ENCODE measurements at regions not wholly inside any gene's neighbourhood (a gene's known extent, or its start where the extent isn't known, plus 50 kb on each side); places are given as distances from the start of the nearest gene placed in this dataset.

DNA sequence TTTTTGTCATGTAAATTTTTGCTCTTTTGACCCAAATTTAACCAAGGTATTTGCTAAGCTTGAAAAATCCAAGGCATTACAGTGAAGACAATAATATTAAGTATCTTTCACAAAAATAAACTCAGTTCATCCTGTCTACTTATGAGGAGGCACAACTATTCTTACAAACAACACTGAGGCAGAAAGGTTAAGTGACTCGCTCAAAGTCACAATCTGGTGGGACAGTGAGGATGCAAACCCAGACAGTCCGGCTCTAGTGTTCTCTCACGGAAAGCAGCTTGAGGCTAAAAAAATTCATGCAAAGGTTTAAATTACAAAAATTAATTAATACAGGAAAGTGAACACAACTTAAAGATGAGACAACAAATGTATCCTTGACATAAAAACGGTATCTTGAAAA lies 125.3 kb downstream of the SIPA1L2 start:
- Histone ChIP-seq H3K4me3 (no peak overlapping the region), H3K36me3 (no peaks in the 10 kb centered on the region), H3K4me1 (peaks cover 10 to 61% (median 33%) of the 10 kb centered on the region in 9 donors), H3K9me3 (no peaks in the 10 kb centered on the region), H3K27ac (no peak overlapping the region), H3K27me3 (no peaks in the 10 kb centered on the region)
- no peak for TF ChIP-seq CTCF (IDR thresholded peaks at IDR 0.05)
- DNase-seq (no peak), ATAC-seq (no peak)
- 96 to 97% methylated on average over 4 of the region's 4 CpGs for whole genome bisulfite sequencing, 2 donors
- intact Hi-C loops (cut with DNase I), result loop anchor here in 1 of 10 donors (10.0 kb wide), 1 partner anchor 120 kb away; no protein-coding TSS in a partner anchor

DNA sequence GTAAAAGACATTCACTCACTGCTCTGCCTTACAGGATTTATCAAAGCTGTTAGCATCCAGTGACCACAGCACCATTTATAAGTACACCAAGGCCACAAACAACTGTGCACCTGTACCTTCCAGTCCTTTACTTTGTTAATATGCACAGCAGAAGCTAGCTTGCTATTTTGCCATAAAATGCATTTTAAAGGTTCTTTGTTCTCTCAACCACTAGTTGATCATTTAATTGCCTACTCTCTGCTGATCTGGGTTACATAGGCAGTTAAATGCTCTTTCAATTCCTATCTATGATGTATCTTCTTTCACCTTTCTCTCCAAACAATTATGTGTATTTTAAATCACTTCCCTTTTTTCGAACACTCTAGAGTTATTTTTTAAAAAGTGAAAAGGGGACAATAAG lies 126.4 kb downstream of the SIPA1L2 start:
- ATAC-seq (no peak), DNase-seq (no peak)
- Histone ChIP-seq H3K4me3 (no peak overlapping the region), H3K27ac (no peak overlapping the region), H3K36me3 (no peaks in the 10 kb centered on the region), H3K4me1 (peaks cover under 1 to 61% (median 33%) of the 10 kb centered on the region in 9 donors), H3K9me3 (no peaks in the 10 kb centered on the region), H3K27me3 (no peaks in the 10 kb centered on the region)
- WGBS, 2 donors, result 86 to 88% methylated on average over 1 of the region's 1 CpG
- no peak for TF ChIP-seq CTCF (IDR thresholded peaks at IDR 0.05)
- intact Hi-C loops (cut with DNase I), result loop anchor here in 1 of 10 donors (10.0 kb wide), 1 partner anchor 121 kb away; no protein-coding TSS in a partner anchor

GRCh38 chr1:232501854-232502253 lies 128.1 kb downstream of the SIPA1L2 start:
- TF ChIP-seq CTCF (IDR thresholded peaks at IDR 0.05), result no peak
- Histone ChIP-seq H3K4me3 (no peak overlapping the region), H3K27me3 (no peaks in the 10 kb centered on the region), H3K4me1 (peaks cover 0 to 56% (median 36%) of the 10 kb centered on the region in 9 donors), H3K27ac (no peak overlapping the region), H3K36me3 (no peaks in the 10 kb centered on the region), H3K9me3 (no peaks in the 10 kb centered on the region)
- no peak for DNase-seq
- 67 to 75% methylated on average over 4 of the region's 4 CpGs for WGBS, 2 donors
- no peak for ATAC-seq
- intact Hi-C loops (cut with DNase I), result loop anchor here in 1 of 10 donors (10.0 kb wide), 1 partner anchor 123 kb away; no protein-coding TSS in a partner anchor

DNA sequence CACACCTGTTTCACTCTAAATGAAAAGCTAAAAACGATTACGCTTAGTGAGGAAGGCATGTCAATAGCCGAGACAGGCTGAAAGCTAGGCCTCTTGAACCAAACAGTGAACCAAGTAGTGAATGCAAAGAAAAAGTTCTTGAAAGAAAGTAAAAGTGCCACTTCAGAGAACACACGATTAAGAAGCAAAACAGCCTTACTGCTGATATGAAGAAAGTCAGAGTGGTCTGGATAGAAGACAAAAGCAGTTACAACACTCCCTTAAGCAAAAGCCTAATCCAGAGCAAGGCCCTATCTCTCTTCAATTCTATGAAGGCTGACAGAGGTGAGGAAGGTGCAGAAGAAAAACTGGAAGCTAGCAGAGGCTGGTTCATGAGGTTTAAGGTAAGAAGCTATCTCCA lies 130.7 kb downstream of the SIPA1L2 start:
- TF ChIP-seq CTCF (IDR thresholded peaks at IDR 0.05), result no peak
- Histone ChIP-seq H3K9me3 (no peaks in the 10 kb centered on the region), H3K27me3 (no peaks in the 10 kb centered on the region), H3K4me1 (peaks cover 0 to 66% (median 38%) of the 10 kb centered on the region in 9 donors), H3K36me3 (no peaks in the 10 kb centered on the region), H3K4me3 (no peak overlapping the region), H3K27ac (no peak overlapping the region)
- intact Hi-C loops (cut with DNase I), result loop anchor here in 1 of 10 donors (10.0 kb wide), 1 partner anchor 126 kb away; no protein-coding TSS in a partner anchor
- DNase-seq (no peak), ATAC-seq (no peak)
- WGBS, 2 donors, result 33 to 55% methylated on average over 4 of the region's 4 CpGs
